GM12872 (cell line): ENCODE measurements at regions not wholly inside any gene's neighbourhood (a gene's known extent, or its start where the extent isn't known, plus 50 kb on each side); places are given as distances from the start of the nearest gene placed in this dataset.

ENCODE experiments used
- CTCF ChIP-seq: IDR thresholded peaks from 3 replicates; pipeline ENCODE4 v1.5.1; 2011; ENCODE audit warnings: low read depth, mild to moderate bottlenecking, low read length, moderate library complexity; ENCODE audit not compliant: insufficient read depth

DNA sequence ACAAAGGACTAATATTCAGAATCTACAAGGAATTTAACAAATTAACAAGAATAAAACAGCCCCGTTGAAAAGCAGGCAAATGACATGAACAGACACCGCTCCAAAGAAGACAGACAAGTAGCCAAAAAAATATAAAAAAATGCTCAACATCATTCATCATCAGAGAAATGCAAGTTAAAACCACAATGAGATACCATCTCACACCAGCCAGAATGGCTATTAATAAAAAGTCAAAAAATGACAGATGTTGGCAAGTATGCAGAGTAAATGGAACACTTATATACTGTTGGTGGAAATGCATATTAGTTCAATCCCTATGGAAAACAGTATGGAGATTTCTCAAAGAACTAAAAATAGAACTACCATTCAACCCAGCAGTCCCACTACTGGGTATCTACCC, 302.7 kb upstream of the RGMB start:
- TF ChIP-seq CTCF: no peak

GRCh38 chr5:98471458-98471857, 302.0 kb upstream of the RGMB start:
- TF ChIP-seq CTCF: no peak

- no peak for TF ChIP-seq CTCF
Observed at GRCh38 chr5:98474216-98474615, 299.2 kb upstream of the RGMB start.

- no peak for TF ChIP-seq CTCF
Observed at GRCh38 chr5:98474782-98475181, 298.7 kb upstream of the RGMB start.

DNA sequence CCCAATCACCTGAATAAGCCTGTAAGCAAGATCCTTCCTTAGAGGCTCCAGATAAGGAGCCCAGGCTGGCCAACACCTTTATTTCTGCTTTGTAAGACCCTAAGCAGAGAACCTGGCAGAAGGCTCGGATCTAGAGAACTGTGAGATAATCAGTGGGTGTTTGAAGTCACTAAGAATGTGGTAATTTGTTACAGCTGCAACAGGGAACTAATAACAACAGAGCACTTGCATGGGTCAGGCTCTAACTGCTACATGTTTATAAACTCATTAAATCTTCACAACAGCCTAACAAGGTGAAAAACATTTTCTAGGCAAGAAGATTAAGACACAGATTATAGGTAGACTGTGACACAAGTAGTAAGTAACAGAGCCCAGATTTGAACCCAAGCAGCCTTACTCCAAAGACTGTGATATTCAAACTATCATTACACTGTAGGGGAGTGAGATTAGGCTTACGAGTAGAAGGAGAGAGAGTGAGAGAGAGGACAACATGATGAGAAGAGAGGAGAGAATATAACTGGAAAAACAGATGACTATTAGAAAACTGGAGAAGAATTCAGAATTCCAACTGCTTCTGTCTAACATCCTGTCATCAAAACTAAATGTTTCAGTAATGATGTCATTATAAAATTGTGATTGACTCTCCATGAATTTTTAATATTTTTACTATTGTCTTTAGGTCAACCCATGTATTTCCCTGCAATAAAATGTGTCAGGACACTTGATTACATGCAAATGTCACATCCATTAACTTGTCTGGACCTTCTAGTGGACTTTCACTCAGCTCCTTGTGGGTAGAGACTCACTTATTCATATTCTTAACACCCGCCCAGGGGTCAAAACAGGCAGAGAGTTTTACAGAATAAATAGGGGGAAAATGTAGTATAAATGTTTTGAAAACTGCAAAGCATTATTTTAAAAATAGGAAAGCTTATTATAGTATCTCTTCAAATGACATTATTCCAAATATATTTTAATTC, 290.9 kb upstream of the RGMB start:
- no peak for TF ChIP-seq CTCF

GRCh38 chr5:98483301-98483685, 290.2 kb upstream of the RGMB start:
- no peak for TF ChIP-seq CTCF

GRCh38 chr5:98489021-98489420, 284.4 kb upstream of the RGMB start:
- TF ChIP-seq CTCF: no peak
